Fibroblast of peridontal ligament (primary cell): ENCODE measurements at regions not wholly inside any gene's neighbourhood (a gene's known extent, or its start where the extent isn't known, plus 50 kb on each side); places are given as distances from the start of the nearest gene placed in this dataset.
"Not testable (repeated sequence)": the region's sequence is repeated elsewhere in the genome, so short reads cannot be mapped to it uniquely, and the experiment has no call there.

Experiments
- DNase-seq: peaks from one replicate; pipeline ENCODE4 v3.0.0-alpha.2; 2010; ENCODE audit errors: extremely low read depth

GRCh38 chr6:169014211-169015197 is 239.1 kb downstream of the THBS2 start:
- DNase-seq = peak; percentile 47

- no peak for DNase-seq
These were observed 244.0 kb downstream of the THBS2 start for GRCh38 chr6:169009628-169010027.

- DNase-seq = no peak
These were observed 244.9 kb downstream of the THBS2 start for GRCh38 chr6:169008641-169009257.

GRCh38 chr6:169005166-169005565 is 248.5 kb downstream of the THBS2 start:
- no peak for DNase-seq

- DNase-seq = no peak
These were observed 253.6 kb downstream of the THBS2 start for GRCh38 chr6:169000022-169000421.

- DNase-seq = no peak
These were observed 254.3 kb downstream of the THBS2 start for GRCh38 chr6:168999392-168999791.

GRCh38 chr6:168996356-168996625 is 257.4 kb downstream of the THBS2 start:
- no peak for DNase-seq

GRCh38 chr6:168995526-168996355 is 257.9 kb downstream of the THBS2 start:
- no peak for DNase-seq

- no peak for DNase-seq
These were observed 258.7 kb downstream of the THBS2 start for GRCh38 chr6:168994956-168995355.

GRCh38 chr6:168992446-168993144 is 261.1 kb downstream of the THBS2 start:
- DNase-seq = no peak

- not testable (repeated sequence) for DNase-seq
These were observed 262.0 kb downstream of the THBS2 start for GRCh38 chr6:168991695-168992094.

GRCh38 chr6:168990019-168990751 is 263.5 kb downstream of the THBS2 start:
- DNase-seq = no peak

- DNase-seq = peak; percentile 47
These were observed 264.2 kb downstream of the THBS2 start for GRCh38 chr6:168989421-168989820.

- peak; percentile 62 for DNase-seq
These were observed 264.8 kb downstream of the THBS2 start for GRCh38 chr6:168988801-168989200.

GRCh38 chr6:168988280-168988679 is 265.4 kb downstream of the THBS2 start:
- DNase-seq = no peak

- no peak for DNase-seq
These were observed 267.9 kb downstream of the THBS2 start for GRCh38 chr6:168985705-168986104.

- no peak for DNase-seq
These were observed 269.7 kb downstream of the THBS2 start for GRCh38 chr6:168983925-168984324.

GRCh38 chr6:168981187-168981586 is 272.5 kb downstream of the THBS2 start:
- DNase-seq = no peak

GRCh38 chr6:168979254-168979653 is 274.4 kb downstream of the THBS2 start:
- no peak for DNase-seq

GRCh38 chr6:168972128-168972527 is 281.5 kb downstream of the THBS2 start:
- DNase-seq = no peak

- no peak for DNase-seq
These were observed 282.1 kb downstream of the THBS2 start for GRCh38 chr6:168971549-168971948.
